IMR-90 (cell line): ENCODE measurements at regions not wholly inside any gene's neighbourhood (a gene's known extent, or its start where the extent isn't known, plus 50 kb on each side); places are given as distances from the start of the nearest gene placed in this dataset.

ENCODE experiments used
- ATAC-seq: fragments of 200-7000 bp; cut with Tn5 transposase; 2 replicates; pipeline ENCODE4 v1.9.1; 2020; ENCODE audit warnings: low read depth, mild to moderate bottlenecking, moderate library complexity
- BruUV-seq: library from RNA; stranded (reverse); fragments of 400-500 nt; replicated peaks from 2 replicates; lab custom pipeline; 2021; lab: Mats Ljungman, UMichigan
- CTCF ChIA-PET: fragments of 300-600 bp; formaldehyde crosslinking; extraction: SDS; loops from one replicate; lab custom pipeline; 2021; ENCODE audit warnings: antibody characterized with exemption; lab: Yijun Ruan, JAX
- POLR2A ChIA-PET: fragments of 300-600 bp; sonication (Branson Sonifier 250); formaldehyde crosslinking; loops from one replicate; lab custom pipeline; 2022; ENCODE audit warnings: antibody characterized with exemption; ENCODE audit not compliant: unreplicated experiment; lab: Charles Lee
- DNase-seq: peaks from one replicate; pipeline ENCODE4 v3.0.0; 2013
- H2AFZ ChIP-seq: replicated peaks from 2 replicates; pipeline ENCODE3; 2013; ENCODE audit warnings: low read length, mild to moderate bottlenecking; ENCODE audit not compliant: poor library complexity
- H2AK5ac ChIP-seq: 2 replicates; pipeline ENCODE4 v1.6.1; 2013; ENCODE audit warnings: low read depth, low read length, inconsistent platforms
- H2AK9ac ChIP-seq: replicated peaks from 2 replicates; pipeline ENCODE3; 2013; ENCODE audit warnings: mild to moderate bottlenecking, low read depth, low read length, moderate library complexity; ENCODE audit not compliant: poor library complexity
- H2BK120ac ChIP-seq: 2 replicates; pipeline ENCODE4 v1.6.1; 2013; ENCODE audit warnings: low read depth, low read length, inconsistent platforms
- H2BK15ac ChIP-seq: 3 replicates; pipeline ENCODE4 v1.6.1; 2013; ENCODE audit warnings: low read depth, low read length, inconsistent platforms
- H2BK20ac ChIP-seq: 2 replicates; pipeline ENCODE4 v1.6.1; 2013; ENCODE audit warnings: low read depth, mild to moderate bottlenecking, inconsistent platforms, low read length, moderate library complexity
- H2BK5ac ChIP-seq: 2 replicates; pipeline ENCODE4 v1.6.1; 2013; ENCODE audit warnings: mild to moderate bottlenecking, low read depth, low read length, inconsistent platforms; ENCODE audit not compliant: poor library complexity, severe bottlenecking
- H3K14ac ChIP-seq: replicated peaks from 2 replicates; pipeline ENCODE4 v1.6.1; 2013; ENCODE audit warnings: low read depth, low read length, inconsistent platforms
- H3K18ac ChIP-seq: 2 replicates; pipeline ENCODE4 v1.6.1; 2013; ENCODE audit warnings: low read depth, low read length, control low read depth
- H3K23ac ChIP-seq: 2 replicates; pipeline ENCODE4 v1.6.1; 2013; ENCODE audit warnings: low read depth, low read length, inconsistent platforms
- H3K27ac ChIP-seq: 2 replicates; pipeline ENCODE4 v1.5.1; 2013; ENCODE audit warnings: mild to moderate bottlenecking, control low read depth, low read length; ENCODE audit not compliant: insufficient read depth
- H3K27me3 ChIP-seq: 2 replicates; pipeline ENCODE4 v1.6.1; 2013; ENCODE audit warnings: low read length; ENCODE audit not compliant: control insufficient read depth, insufficient read depth
- H3K36me3 ChIP-seq: 2 replicates; pipeline ENCODE4 v1.6.1; 2013; ENCODE audit warnings: low read length, mixed read lengths; ENCODE audit not compliant: control insufficient read depth, insufficient read depth
- H3K4ac ChIP-seq: 2 replicates; pipeline ENCODE4 v1.6.1; 2013; ENCODE audit warnings: low read depth, low read length, inconsistent platforms
- H3K4me1 ChIP-seq: 2 replicates; pipeline ENCODE4 v1.6.1; 2013; ENCODE audit warnings: low read length, mixed read lengths; ENCODE audit not compliant: control insufficient read depth, insufficient read depth
- H3K4me2 ChIP-seq: 2 replicates; pipeline ENCODE4 v1.6.1; 2013; ENCODE audit warnings: low read depth, mild to moderate bottlenecking, control low read depth, low read length, moderate library complexity
- H3K4me3 ChIP-seq: 2 replicates; pipeline ENCODE4 v1.5.1; 2013; ENCODE audit warnings: low read depth, mild to moderate bottlenecking, control low read depth, low read length, moderate library complexity; ENCODE audit not compliant: insufficient read depth
- H3K56ac ChIP-seq: 2 replicates; pipeline ENCODE4 v1.6.1; 2013; ENCODE audit warnings: low read length, inconsistent platforms; ENCODE audit not compliant: insufficient read depth; ENCODE audit errors: extremely low read depth
- H3K79me1 ChIP-seq, 2 experiments: 2 replicates each; pipeline ENCODE4 v1.6.1; 2013; ENCODE audit warnings: low read length in 2 of 2, inconsistent platforms in 1 of 2, low read depth in 1 of 2
- H3K9ac ChIP-seq: 2 replicates; pipeline ENCODE4 v1.6.1; 2013; ENCODE audit warnings: low read depth, low read length, control low read depth
- H3K9me1 ChIP-seq: 2 replicates; pipeline ENCODE4 v1.6.1; 2013; ENCODE audit warnings: low read length, inconsistent platforms; ENCODE audit not compliant: insufficient read depth
- H3K9me3 ChIP-seq: 2 replicates; pipeline ENCODE4 v1.6.1; 2013; ENCODE audit warnings: low read length; ENCODE audit not compliant: control insufficient read depth, insufficient read depth
- H4K20me1 ChIP-seq: 2 replicates; pipeline ENCODE4 v1.6.1; 2013; ENCODE audit warnings: low read length, inconsistent platforms; ENCODE audit not compliant: insufficient read depth
- H4K5ac ChIP-seq: 2 replicates; pipeline ENCODE4 v1.6.1; 2013; ENCODE audit warnings: mild to moderate bottlenecking, low read depth, low read length, control low read depth
- H4K8ac ChIP-seq, 2 experiments: 2 replicates each; pipeline ENCODE4 v1.6.1; 2013; ENCODE audit warnings: low read depth in 2 of 2, low read length in 2 of 2, control low read depth in 1 of 2, inconsistent platforms in 1 of 2
- H4K91ac ChIP-seq: 2 replicates; pipeline ENCODE4 v1.6.1; 2013; ENCODE audit warnings: low read depth, low read length, inconsistent platforms; ENCODE audit not compliant: insufficient read depth
- BHLHE40 ChIP-seq: fragments of 150-350 bp; IDR thresholded peaks from 2 replicates; pipeline ENCODE4 v1.6.1; 2016; ENCODE audit warnings: mild to moderate bottlenecking, low read depth, low read length
- CEBPB ChIP-seq: IDR thresholded peaks from 2 replicates; pipeline ENCODE4 v1.6.1; 2012; ENCODE audit warnings: low read depth, low read length, improper control_type of control experiment
- CHD1 ChIP-seq: IDR thresholded peaks from 2 replicates; pipeline ENCODE4 v1.6.1; 2012; ENCODE audit warnings: low read depth, low read length, improper control_type of control experiment
- ELK1 ChIP-seq: fragments of 150-350 bp; IDR thresholded peaks from 2 replicates; pipeline ENCODE4 v1.6.1; 2016; ENCODE audit warnings: low read depth, mild to moderate bottlenecking, low read length, moderate library complexity, borderline replicate concordance
- FOS ChIP-seq: fragments of 150-350 bp; IDR thresholded peaks from 2 replicates; pipeline ENCODE4 v1.6.1; 2016; ENCODE audit warnings: low read depth, low read length
- MAFK ChIP-seq: IDR thresholded peaks from 2 replicates; pipeline ENCODE4 v1.6.1; 2012; ENCODE audit warnings: low read depth, low read length, improper control_type of control experiment
- MAZ ChIP-seq: IDR thresholded peaks from 2 replicates; pipeline ENCODE4 v1.6.1; 2012; ENCODE audit warnings: low read depth, mild to moderate bottlenecking, low read length, improper control_type of control experiment, moderate library complexity, borderline replicate concordance
- MXI1 ChIP-seq: IDR thresholded peaks from 2 replicates; pipeline ENCODE4 v1.6.1; 2012; ENCODE audit warnings: low read depth, mild to moderate bottlenecking, low read length, moderate library complexity, borderline replicate concordance
- NFE2L2 ChIP-seq: fragments of 150-350 bp; IDR thresholded peaks from 2 replicates; pipeline ENCODE4 v1.6.1; 2016; ENCODE audit warnings: low read depth, mild to moderate bottlenecking, low read length
- POLR2A ChIP-seq: IDR thresholded peaks from 2 replicates; pipeline ENCODE4 v1.6.1; 2012; ENCODE audit warnings: mild to moderate bottlenecking, low read depth, low read length
- RAD21 ChIP-seq: IDR thresholded peaks from 2 replicates; pipeline ENCODE4 v1.6.1; 2012; ENCODE audit warnings: low read length, improper control_type of control experiment
- RCOR1 ChIP-seq: IDR thresholded peaks from 2 replicates; pipeline ENCODE4 v1.6.1; 2012; ENCODE audit warnings: mild to moderate bottlenecking, low read length, improper control_type of control experiment; ENCODE audit not compliant: insufficient replicate concordance
- RFX5 ChIP-seq: IDR thresholded peaks from 2 replicates; pipeline ENCODE4 v1.8.0; 2012; ENCODE audit warnings: low read depth, mild to moderate bottlenecking, low read length, moderate library complexity
- SMC3 ChIP-seq: fragments of 150-350 bp; IDR thresholded peaks from 2 replicates; pipeline ENCODE4 v1.6.1; 2016; ENCODE audit warnings: low read depth, mild to moderate bottlenecking, antibody characterized with exemption, low read length, moderate library complexity
- USF2 ChIP-seq: fragments of 150-350 bp; IDR thresholded peaks from 2 replicates; pipeline ENCODE4 v1.6.1; 2017; ENCODE audit warnings: mild to moderate bottlenecking, antibody characterized with exemption, low read length, low read depth
- WGBS, 2 experiments: methylation state at CpG; one replicate each; pipeline versions ENCODE4 v1.1.5 to v1.1.7; 2013; ENCODE audit warnings: missing lambda C conversion rate in 2 of 2; ENCODE audit not compliant: insufficient read length in 1 of 2; ENCODE audit errors: extremely low coverage in 2 of 2; 5-methylcytosine and 5-hydroxymethylcytosine counted together
- dilution Hi-C: fragments of 300-500 bp; cut with HindIII; formaldehyde crosslinking; loops from one replicate; pipeline ENCODE4 v1.14.3; 2018; ENCODE audit warnings: low sequenced_read_pairs; ENCODE audit not compliant: unreplicated experiment
- in situ Hi-C: fragments of 300-500 bp; cut with MboI; formaldehyde crosslinking; loops from 3 replicates; pipeline ENCODE4 v1.14.3; 2019; ENCODE audit warnings: low sequenced_read_pairs, inconsistent platforms, mixed read lengths
- intact Hi-C: fragments of 100-400 bp; cut with micrococcal nuclease; formaldehyde crosslinking; loops from 2 replicates; pipeline ENCODE4 v1.10.0; 2022
- TF ChIP-seq, protein P1 (sequence below): conservative IDR thresholded peaks from 2 replicates; pipeline ENCODE4 v1.5.1; 2012; ENCODE audit warnings: mild to moderate bottlenecking, low read depth, low read length, improper control_type of control experiment

DNA sequence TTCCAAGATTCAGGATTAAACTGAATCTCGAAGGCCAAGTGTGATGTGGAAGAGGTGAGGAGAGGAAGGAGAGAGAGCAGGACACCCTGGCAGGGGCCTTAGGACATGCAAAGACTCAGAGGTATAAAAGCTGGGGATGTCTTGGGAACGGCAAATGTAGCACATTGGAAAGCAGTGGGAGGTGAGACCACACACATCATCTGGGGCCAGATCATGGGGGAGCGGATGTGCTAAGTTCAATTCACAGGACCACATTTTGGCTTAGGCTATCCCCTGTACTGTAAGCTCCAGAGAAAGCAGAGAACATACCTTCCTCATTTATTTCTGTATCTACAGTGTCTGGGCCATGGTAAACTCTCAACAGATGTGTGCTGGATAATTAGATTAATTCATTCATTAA, 59.5 kb upstream of the MBOAT1 start:
- in situ Hi-C loops = no loop called here
- CTCF ChIA-PET = no interaction called here
- no peak overlapping the region for H3K4me2 ChIP-seq

More for the DNA sequence above, 59.5 kb upstream of the MBOAT1 start:
- dilution Hi-C loops (no loop called here), intact Hi-C loops (no loop called here)
- H3K27ac ChIP-seq = no peak overlapping the region
- H2AFZ ChIP-seq = no peak overlapping the region
- POLR2A ChIA-PET = no interaction called here
- H3K9ac ChIP-seq = no peak overlapping the region
- BruUV-seq = no TSS peak
- no peak overlapping the region for H2AK5ac ChIP-seq
- H2BK5ac ChIP-seq = no peak overlapping the region
- no peak overlapping the region for H3K4ac ChIP-seq
- no peak overlapping the region for H3K23ac ChIP-seq
- H3K9me1 ChIP-seq = no peaks in the 10 kb centered on the region
- H3K79me1 ChIP-seq = no peaks in the 10 kb centered on the region
- H3K56ac ChIP-seq = no peak overlapping the region
- H3K9me3 ChIP-seq = no peaks in the 10 kb centered on the region
- no peak overlapping the region for H2AK9ac ChIP-seq
- H3K36me3 ChIP-seq = no peaks in the 10 kb centered on the region
- DNase-seq (no peak), ATAC-seq (no peak)
- no peak overlapping the region for H4K8ac ChIP-seq
- TF ChIP-seq ELK1 (no peak), POLR2A (no peak), CEBPB (no peak), RCOR1 (no peak), RFX5 (no peak), MAFK (no peak), NFE2L2 (no peak), CHD1 (no peak), BHLHE40 (no peak), SMC3 (no peak), USF2 (no peak), RAD21 (no peak), MXI1 (no peak), MAZ (no peak), FOS (no peak)
- TF ChIP-seq, protein P1, sequence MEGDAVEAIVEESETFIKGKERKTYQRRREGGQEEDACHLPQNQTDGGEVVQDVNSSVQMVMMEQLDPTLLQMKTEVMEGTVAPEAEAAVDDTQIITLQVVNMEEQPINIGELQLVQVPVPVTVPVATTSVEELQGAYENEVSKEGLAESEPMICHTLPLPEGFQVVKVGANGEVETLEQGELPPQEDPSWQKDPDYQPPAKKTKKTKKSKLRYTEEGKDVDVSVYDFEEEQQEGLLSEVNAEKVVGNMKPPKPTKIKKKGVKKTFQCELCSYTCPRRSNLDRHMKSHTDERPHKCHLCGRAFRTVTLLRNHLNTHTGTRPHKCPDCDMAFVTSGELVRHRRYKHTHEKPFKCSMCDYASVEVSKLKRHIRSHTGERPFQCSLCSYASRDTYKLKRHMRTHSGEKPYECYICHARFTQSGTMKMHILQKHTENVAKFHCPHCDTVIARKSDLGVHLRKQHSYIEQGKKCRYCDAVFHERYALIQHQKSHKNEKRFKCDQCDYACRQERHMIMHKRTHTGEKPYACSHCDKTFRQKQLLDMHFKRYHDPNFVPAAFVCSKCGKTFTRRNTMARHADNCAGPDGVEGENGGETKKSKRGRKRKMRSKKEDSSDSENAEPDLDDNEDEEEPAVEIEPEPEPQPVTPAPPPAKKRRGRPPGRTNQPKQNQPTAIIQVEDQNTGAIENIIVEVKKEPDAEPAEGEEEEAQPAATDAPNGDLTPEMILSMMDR = no peak
- no peak overlapping the region for H4K91ac ChIP-seq
- H2BK120ac ChIP-seq = no peak overlapping the region
- no peak overlapping the region for H2BK20ac ChIP-seq
- no peak overlapping the region for H4K5ac ChIP-seq
- H4K20me1 ChIP-seq = no peaks in the 10 kb centered on the region
- H3K4me1 ChIP-seq = no peaks in the 10 kb centered on the region
- no peak overlapping the region for H2BK15ac ChIP-seq
- H3K18ac ChIP-seq = no peak overlapping the region
- H3K27me3 ChIP-seq = no peaks in the 10 kb centered on the region
- no peak overlapping the region for H3K4me3 ChIP-seq
- WGBS, 2 experiments = 0% methylated on average over 1 of the region's 3 CpGs; no CpG with 5 or more reads in 1 of the 2 experiments
- no peak overlapping the region for H3K14ac ChIP-seq
